H1 (cell line): ENCODE measurements at regions not wholly inside any gene's neighbourhood (a gene's known extent, or its start where the extent isn't known, plus 50 kb on each side); places are given as distances from the start of the nearest gene placed in this dataset.

Experiments used
- CTCF ChIA-PET: fragments of 300-600 bp; sonication (Branson Sonifier 250); formaldehyde crosslinking; loops from one replicate; lab custom pipeline; 2021; ENCODE audit not compliant: partially characterized antibody; lab: Charles Lee
- POLR2A ChIA-PET: fragments of 300-600 bp; sonication (Branson Sonifier 250); formaldehyde crosslinking; loops from one replicate; lab custom pipeline; 2021; ENCODE audit warnings: inconsistent platforms; ENCODE audit not compliant: partially characterized antibody; lab: Charles Lee
- DNase-seq, 2 experiments: peaks; one replicate each; pipeline versions ENCODE4 v3.0.0 to v3.0.0-alpha.2; 2010 to 2022; ENCODE audit warnings: low spot score in 2 of 2, low read depth in 1 of 2, mixed read lengths in 1 of 2
- FAIRE-seq: peaks from 2 replicates; lab custom pipeline; 2011; peaks lifted over from hg19 to GRCh38; lab: Jason Lieb, UNC
- H2AFZ ChIP-seq: 2 replicates; pipeline ENCODE4 v1.8.1; 2012; ENCODE audit warnings: low read length, inconsistent platforms
- H2AK5ac ChIP-seq: 2 replicates; pipeline ENCODE4 v1.6.1; 2013; ENCODE audit warnings: low read depth, low read length
- H2BK120ac ChIP-seq: replicated peaks from 2 replicates; pipeline ENCODE3; 2013; ENCODE audit warnings: low read depth, low read length, inconsistent platforms
- H2BK12ac ChIP-seq: 2 replicates; pipeline ENCODE4 v1.6.1; 2013; ENCODE audit warnings: low read depth, low read length
- H2BK15ac ChIP-seq: 2 replicates; pipeline ENCODE4 v1.6.1; 2013; ENCODE audit warnings: low read length
- H2BK20ac ChIP-seq: 2 replicates; pipeline ENCODE4 v1.6.1; 2013; ENCODE audit warnings: low read length
- H2BK5ac ChIP-seq: 2 replicates; pipeline ENCODE4 v1.6.1; 2013; ENCODE audit warnings: low read depth, low read length
- H3K14ac ChIP-seq: 2 replicates; pipeline ENCODE4 v1.6.1; 2013; ENCODE audit warnings: inconsistent platforms; ENCODE audit not compliant: insufficient read length
- H3K18ac ChIP-seq: 2 replicates; pipeline ENCODE4 v1.6.1; 2013; ENCODE audit warnings: low read length; ENCODE audit errors: extremely low read depth
- H3K23ac ChIP-seq: 2 replicates; pipeline ENCODE4 v1.6.1; 2013; ENCODE audit warnings: inconsistent platforms; ENCODE audit not compliant: insufficient read length
- H3K23me2 ChIP-seq: 2 replicates; pipeline ENCODE4 v1.6.1; 2013; ENCODE audit warnings: low read depth, low read length
- H3K27ac ChIP-seq: 2 replicates; pipeline ENCODE4 v1.6.1; 2011; ENCODE audit warnings: low read depth, low read length, inconsistent platforms
- H3K27me3 ChIP-seq, 4 experiments: replicated peaks in 1 of 4; 1 replicate in 1 of 4; 2 replicates in 3 of 4; pipeline versions ENCODE4 v1.6.1 to v1.8.1; 2011 to 2013; ENCODE audit warnings: low read length in 3 of 4, mild to moderate bottlenecking in 3 of 4, inconsistent platforms in 2 of 4, mixed read lengths in 2 of 4, moderate library complexity in 1 of 4; ENCODE audit not compliant: control insufficient read depth in 3 of 4, insufficient read depth in 3 of 4; ENCODE audit errors: extremely low read depth in 1 of 4
- H3K36me3 ChIP-seq, 4 experiments: 2 replicates each; pipeline versions ENCODE4 v1.6.1 to v1.8.1; 2011 to 2013; ENCODE audit warnings: mild to moderate bottlenecking in 4 of 4, low read length in 3 of 4, moderate library complexity in 2 of 4, control low read depth in 1 of 4, inconsistent platforms in 1 of 4; ENCODE audit not compliant: insufficient read depth in 4 of 4, control insufficient read depth in 2 of 4
- H3K4ac ChIP-seq: replicated peaks from 2 replicates; pipeline ENCODE3; 2013; ENCODE audit warnings: low read length, low read depth, mixed read lengths, inconsistent platforms; ENCODE audit not compliant: insufficient read length
- H3K4me1 ChIP-seq, 4 experiments: replicated peaks in 1 of 4; 1 replicate in 1 of 4; 2 replicates in 3 of 4; pipeline versions ENCODE4 v1.6.1 to v1.8.1; 2011 to 2013; ENCODE audit warnings: low read length in 3 of 4, inconsistent platforms in 2 of 4, mixed read lengths in 1 of 4; ENCODE audit not compliant: insufficient read depth in 4 of 4, control insufficient read depth in 3 of 4
- H3K4me2 ChIP-seq, 2 experiments: 2 replicates each; pipeline versions ENCODE4 v1.6.1 to v1.8.1; 2011 to 2013; ENCODE audit warnings: low read depth in 2 of 2, low read length in 2 of 2, control low read depth in 1 of 2, inconsistent platforms in 1 of 2, mild to moderate bottlenecking in 1 of 2; ENCODE audit not compliant: insufficient read depth in 1 of 2
- H3K4me3 ChIP-seq, 4 experiments: fragments of 200-600, 300-600 bp in 1 of 4; sonication (generic), shearing (Covaris generic), sonication (Bioruptor Twin) in 1 of 4; 2 replicates each; pipeline versions ENCODE4 v1.5.1 to v1.8.1; 2011 to 2016; ENCODE audit warnings: low read length in 4 of 4, low read depth in 3 of 4, control low read depth in 2 of 4, inconsistent platforms in 2 of 4, mild to moderate bottlenecking in 2 of 4, mixed read lengths in 1 of 4, moderate library complexity in 1 of 4; ENCODE audit not compliant: insufficient read depth in 2 of 4; ENCODE audit errors: extremely low read depth in 1 of 4
- H3K56ac ChIP-seq: replicated peaks from 2 replicates; pipeline ENCODE3; 2013; ENCODE audit warnings: low read depth, mild to moderate bottlenecking, mixed read lengths, low read length, inconsistent platforms; ENCODE audit not compliant: insufficient read length
- H3K79me1 ChIP-seq: 2 replicates; pipeline ENCODE4 v1.6.1; 2013; ENCODE audit warnings: low read depth, low read length, control low read depth
- H3K79me2 ChIP-seq, 2 experiments: 2 replicates each; pipeline versions ENCODE4 v1.6.1 to v1.8.1; 2012 to 2013; ENCODE audit warnings: low read length in 2 of 2, mild to moderate bottlenecking in 2 of 2, inconsistent platforms in 1 of 2; ENCODE audit not compliant: insufficient read depth in 2 of 2, control insufficient read depth in 1 of 2
- H3K9ac ChIP-seq, 4 experiments: replicated peaks in 1 of 4; 1 replicate in 1 of 4; 2 replicates in 3 of 4; pipeline versions ENCODE4 v1.6.1 to v1.8.1; 2011 to 2013; ENCODE audit warnings: low read depth in 3 of 4, low read length in 3 of 4, control low read depth in 2 of 4, mild to moderate bottlenecking in 2 of 4, moderate library complexity in 2 of 4, inconsistent platforms in 1 of 4; ENCODE audit errors: extremely low read depth in 1 of 4
- H3K9me3 ChIP-seq, 2 experiments: 2 replicates each; pipeline versions ENCODE4 v1.6.1 to v1.8.1; 2012 to 2013; ENCODE audit warnings: mild to moderate bottlenecking in 2 of 2, moderate library complexity in 2 of 2, control low read depth in 1 of 2, inconsistent platforms in 1 of 2, low read depth in 1 of 2, low read length in 1 of 2, mixed read lengths in 1 of 2; ENCODE audit not compliant: insufficient read depth in 2 of 2
- H4K20me1 ChIP-seq, 2 experiments: replicated peaks in 1 of 2; 2 replicates each; pipeline versions ENCODE3 to v1.8.1; 2011 to 2013; ENCODE audit warnings: inconsistent platforms in 2 of 2, low read length in 2 of 2, mild to moderate bottlenecking in 1 of 2; ENCODE audit not compliant: insufficient read depth in 2 of 2, control insufficient read depth in 1 of 2
- H4K5ac ChIP-seq: 2 replicates; pipeline ENCODE4 v1.6.1; 2013; ENCODE audit warnings: low read length, low read depth, mixed read lengths, inconsistent platforms; ENCODE audit not compliant: insufficient read length
- H4K8ac ChIP-seq: 2 replicates; pipeline ENCODE4 v1.8.0; 2013; ENCODE audit warnings: mild to moderate bottlenecking, moderate library complexity, low read length, inconsistent platforms; ENCODE audit not compliant: insufficient read depth; ENCODE audit errors: extremely low read depth
- H4K91ac ChIP-seq: replicated peaks from 2 replicates; pipeline ENCODE3; 2013; ENCODE audit warnings: low read length, mixed read lengths, inconsistent platforms; ENCODE audit not compliant: insufficient read length
- ATF3 ChIP-seq: IDR thresholded peaks from 2 replicates; pipeline ENCODE4 v1.6.1; 2011; ENCODE audit warnings: low read depth, mild to moderate bottlenecking, low read length; ENCODE audit not compliant: insufficient read depth
- CTCF ChIP-seq, 3 experiments: IDR thresholded peaks; 1 replicate in 2 of 3; 2 replicates in 1 of 3; pipeline versions ENCODE4 v1.5.1 to v1.6.1; 2011; ENCODE audit warnings: low read length in 3 of 3, mild to moderate bottlenecking in 3 of 3, inconsistent platforms in 2 of 3, low read depth in 1 of 3, moderate library complexity in 1 of 3; ENCODE audit not compliant: insufficient read depth in 1 of 3; ENCODE audit errors: control extremely low read depth in 1 of 3
- HDAC2 ChIP-seq, 2 experiments: fragments of 300-600 bp in 1 of 2; sonication (generic) in 1 of 2; IDR thresholded peaks; 2 replicates each; pipeline ENCODE4 v1.6.1; 2011 to 2012; ENCODE audit warnings: low read depth in 2 of 2, low read length in 2 of 2, mild to moderate bottlenecking in 2 of 2, moderate library complexity in 2 of 2, borderline replicate concordance in 1 of 2, inconsistent platforms in 1 of 2
- KDM1A ChIP-seq: fragments of 200-600, 300-600 bp; sonication (generic); IDR thresholded peaks from 2 replicates; pipeline ENCODE4 v1.7.1; 2016; ENCODE audit warnings: mild to moderate bottlenecking, low read length, borderline replicate concordance
- POU5F1 ChIP-seq: IDR thresholded peaks from 2 replicates; pipeline ENCODE4 v1.6.1; 2011; ENCODE audit warnings: low read depth, mild to moderate bottlenecking, low read length, moderate library complexity
- SIRT6 ChIP-seq: IDR thresholded peaks from one replicate; pipeline ENCODE4 v1.7.1; 2012; ENCODE audit warnings: low read length, inconsistent platforms
- YY1 ChIP-seq: IDR thresholded peaks from 2 replicates; pipeline ENCODE4 v1.6.1; 2011; ENCODE audit warnings: low read depth, mild to moderate bottlenecking, low read length
- WGBS, 2 experiments: shearing (Covaris generic) in 1 of 2; methylation state at CpG; one replicate each; pipeline versions ENCODE4 v1.1.6 to v1.1.7; 2013 to 2015; ENCODE audit warnings: low lambda C conversion rate in 2 of 2, mixed read lengths in 2 of 2, inconsistent platforms in 1 of 2, low coverage in 1 of 2, missing lambda C conversion rate in 1 of 2; ENCODE audit not compliant: insufficient replicate concordance in 2 of 2, insufficient coverage in 1 of 2, insufficient read length in 1 of 2; ENCODE audit errors: extremely low coverage in 1 of 2, missing lambda C conversion rate in 1 of 2; 5-methylcytosine and 5-hydroxymethylcytosine counted together

- no peak overlapping the region for H2BK15ac ChIP-seq
- no peak for FAIRE-seq
- H3K9ac ChIP-seq, result no peak overlapping the region
- no peak overlapping the region for H2AFZ ChIP-seq
- no peak overlapping the region for H2BK12ac ChIP-seq
- no peak overlapping the region for H3K27ac ChIP-seq
- no peak overlapping the region for H3K23ac ChIP-seq
- no peak overlapping the region for H4K91ac ChIP-seq
- H4K8ac ChIP-seq, result no peak overlapping the region
- DNase-seq, result no peak
- H3K18ac ChIP-seq, result no peak overlapping the region
- H3K14ac ChIP-seq, result no peak overlapping the region
- H4K20me1 ChIP-seq, result no peaks in the 10 kb centered on the region
- H3K36me3 ChIP-seq, result no peaks in the 10 kb centered on the region
- H3K79me1 ChIP-seq, result no peaks in the 10 kb centered on the region
- H2BK20ac ChIP-seq, result no peak overlapping the region
- H3K4ac ChIP-seq, result no peak overlapping the region
- H3K23me2 ChIP-seq, result no peaks in the 10 kb centered on the region; the same call in 1 of the 2 replicates
- peaks cover 0 to 11% of the 10 kb centered on the region in 2 experiments; a peak in 2 of 4 replicates for H3K9me3 ChIP-seq
- no peaks in the 10 kb centered on the region for H3K4me1 ChIP-seq
- H2AK5ac ChIP-seq, result no peak overlapping the region
- H4K5ac ChIP-seq, result no peak overlapping the region
- no peak overlapping the region for H2BK5ac ChIP-seq
- no peaks in the 10 kb centered on the region for H3K27me3 ChIP-seq
- ChIA-PET CTCF (no interaction called here), POLR2A (no interaction called here)
- no peak overlapping the region for H3K56ac ChIP-seq
- no peak overlapping the region for H2BK120ac ChIP-seq
- H3K4me3 ChIP-seq, result no peak overlapping the region
- 91% methylated on average over 2 of the region's 2 CpGs; no CpG with 5 or more reads in 1 of the 2 experiments for WGBS, 2 experiments
- H3K79me2 ChIP-seq, result no peaks in the 10 kb centered on the region
- no peak overlapping the region for H3K4me2 ChIP-seq
- no peak for TF ChIP-seq YY1
- TF ChIP-seq HDAC2 (IDR thresholded peaks at IDR 0.05; ENCODE audit: borderline replicate concordance in 1 of 2, low read depth in 2 of 2, low read length in 2 of 2), result peak in 1 of 2 experiments; percentile 68; a peak in 1 of 4 replicates
- peak; percentile 89 for TF ChIP-seq KDM1A
- no peak for TF ChIP-seq POU5F1
- no peak for TF ChIP-seq CTCF (IDR thresholded peaks at IDR 0.05; ENCODE audit: control extremely low read depth in 1 of 3, insufficient read depth in 1 of 3, low read depth in 1 of 3, low read length in 3 of 3)
- TF ChIP-seq SIRT6, result no peak
- no peak for TF ChIP-seq ATF3
Measured at GRCh38 chr7:73945022-73945421, 83.0 kb upstream of the ELN start.
